Effector memory CD8-positive, alpha-beta T cell (primary cell): ENCODE measurements at regions not wholly inside any gene's neighbourhood (a gene's known extent, or its start where the extent isn't known, plus 50 kb on each side); places are given as distances from the start of the nearest gene placed in this dataset.

ENCODE experiments used
- ATAC-seq: fragments of 150-1000 bp; cut with Tn5 transposase; replicated peaks from 2 replicates; pipeline ENCODE4 v1.10.0; 2021; ENCODE audit warnings: mild to moderate bottlenecking, moderate library complexity
- DNase-seq, 3 experiments: peaks; one replicate each; pipeline ENCODE4 v3.0.0; 2021
- H3K27ac Mint-ChIP-seq, 2 donors: one replicate each; pipeline ENCODE4 v1.8.0; 2022; ENCODE audit warnings: mild to moderate bottlenecking in 2 of 2, mixed read lengths in 2 of 2, moderate library complexity in 2 of 2
- H3K27me3 Mint-ChIP-seq, 2 donors: one replicate each; pipeline ENCODE4 v1.8.0; 2022; ENCODE audit warnings: mixed read lengths in 2 of 2
- H3K36me3 Mint-ChIP-seq: one replicate; pipeline ENCODE4 v1.8.0; 2022; ENCODE audit warnings: mild to moderate bottlenecking, moderate library complexity, mixed read lengths; ENCODE audit not compliant: insufficient read depth
- H3K4me1 Mint-ChIP-seq, 2 donors: one replicate each; pipeline ENCODE4 v1.8.0; 2022; ENCODE audit warnings: low read depth in 2 of 2, mixed read lengths in 2 of 2
- H3K4me3 Mint-ChIP-seq, 2 donors: one replicate each; pipeline ENCODE4 v1.8.0; 2022; ENCODE audit warnings: mild to moderate bottlenecking in 2 of 2, mixed read lengths in 2 of 2, moderate library complexity in 2 of 2
- H3K9me3 Mint-ChIP-seq, 2 donors: one replicate each; pipeline ENCODE4 v1.8.0; 2022; ENCODE audit warnings: mixed read lengths in 2 of 2

DNA sequence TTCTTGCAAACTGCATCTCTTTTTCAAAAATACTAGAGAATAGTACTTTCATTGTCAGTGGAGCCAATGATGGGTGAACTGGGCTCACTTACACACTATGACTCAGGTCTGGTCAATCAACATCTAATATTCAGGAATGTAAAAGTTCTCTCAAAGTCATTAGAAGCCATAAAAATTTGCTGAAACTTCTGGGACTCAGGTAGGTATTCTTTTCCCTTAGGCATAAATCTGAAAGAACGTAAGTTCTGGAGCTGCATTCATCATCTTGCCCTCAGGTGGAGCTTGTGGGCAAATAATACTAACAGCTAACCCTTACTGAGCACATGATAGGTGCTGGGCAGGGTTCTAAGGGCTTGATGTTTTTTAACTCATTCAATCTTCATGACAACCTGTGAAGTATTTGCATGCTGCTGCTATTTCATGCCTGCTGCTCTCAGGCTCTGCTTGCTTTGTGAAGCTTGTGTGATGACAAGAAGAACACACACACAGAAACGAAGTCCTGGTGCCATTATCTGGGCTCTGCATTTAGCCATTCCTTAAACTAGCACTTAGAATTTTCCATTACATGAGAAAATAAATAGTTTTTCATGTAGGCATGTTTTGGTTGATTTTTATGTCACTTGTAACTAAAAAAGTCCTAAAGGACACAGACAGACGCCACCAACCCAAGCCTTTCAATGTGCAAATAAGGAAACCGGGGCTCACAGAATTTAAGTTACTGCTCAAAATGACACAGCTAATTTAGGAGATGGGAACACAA lies 394.2 kb upstream of the LYPLAL1 start:
- ATAC-seq, result no peak

DNA sequence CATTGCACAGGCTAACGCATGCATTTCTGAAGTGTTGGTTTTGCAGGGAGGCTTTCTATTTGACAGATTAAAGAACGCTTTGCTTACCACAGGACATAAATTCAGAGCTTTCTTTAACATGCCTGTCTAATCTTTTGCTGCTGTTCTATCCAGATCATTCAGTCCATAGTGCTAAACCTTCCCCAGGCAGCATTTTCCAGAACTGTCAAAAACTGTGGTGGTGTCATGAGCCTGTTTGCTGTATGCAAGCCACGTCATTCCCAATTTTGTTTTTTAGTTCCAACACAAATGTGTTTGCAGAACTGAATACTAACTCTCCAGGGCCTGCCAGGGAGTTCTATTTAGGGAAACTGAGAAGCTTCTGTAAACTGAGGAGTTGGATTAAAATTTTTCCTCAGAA lies 390.5 kb upstream of the LYPLAL1 start:
- no peaks in the 10 kb centered on the region for H3K4me1 Mint-ChIP-seq
- no peak overlapping the region for H3K27ac Mint-ChIP-seq
- no peak overlapping the region for H3K4me3 Mint-ChIP-seq
- peaks cover 0 to 2% of the 10 kb centered on the region in 2 donors for H3K9me3 Mint-ChIP-seq
- ATAC-seq (no peak), DNase-seq (no peak)
- H3K36me3 Mint-ChIP-seq, result no peaks in the 10 kb centered on the region
- H3K27me3 Mint-ChIP-seq, result no peaks in the 10 kb centered on the region

More for the DNA sequence above, 394.2 kb upstream of the LYPLAL1 start:
- H3K27me3 Mint-ChIP-seq, result no peaks in the 10 kb centered on the region
- H3K4me3 Mint-ChIP-seq, result no peak overlapping the region
- H3K36me3 Mint-ChIP-seq, result no peaks in the 10 kb centered on the region
- DNase-seq, result no peak
- H3K27ac Mint-ChIP-seq, result no peak overlapping the region
- H3K9me3 Mint-ChIP-seq, result peaks cover 0 to 4% of the 10 kb centered on the region in 2 donors
- H3K4me1 Mint-ChIP-seq, result no peaks in the 10 kb centered on the region

DNA sequence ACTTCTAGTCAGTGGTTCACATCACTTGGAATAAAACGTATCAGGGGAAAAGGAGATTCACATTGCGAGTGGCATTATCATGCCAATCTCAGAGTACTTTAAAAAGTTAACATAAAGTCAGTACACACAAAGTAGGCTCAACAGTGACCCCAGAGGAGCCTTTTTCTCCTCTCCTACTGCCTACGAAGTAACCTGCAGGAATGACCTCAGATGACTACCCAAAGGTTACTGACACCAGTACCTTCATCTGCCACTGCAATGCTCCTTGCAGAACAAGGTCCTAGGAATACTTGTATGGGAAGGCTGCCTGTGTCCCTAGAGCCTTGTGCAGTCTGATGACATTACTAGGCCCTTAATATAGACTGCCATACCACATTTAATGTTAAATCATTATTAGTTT lies 389.8 kb upstream of the LYPLAL1 start:
- no peak for DNase-seq
- ATAC-seq, result no peak
- no peaks in the 10 kb centered on the region for H3K36me3 Mint-ChIP-seq
- no peaks in the 10 kb centered on the region for H3K4me1 Mint-ChIP-seq
- no peak overlapping the region for H3K4me3 Mint-ChIP-seq
- peaks cover 0 to 2% of the 10 kb centered on the region in 2 donors for H3K9me3 Mint-ChIP-seq
- H3K27me3 Mint-ChIP-seq, result no peaks in the 10 kb centered on the region
- no peak overlapping the region for H3K27ac Mint-ChIP-seq

DNA sequence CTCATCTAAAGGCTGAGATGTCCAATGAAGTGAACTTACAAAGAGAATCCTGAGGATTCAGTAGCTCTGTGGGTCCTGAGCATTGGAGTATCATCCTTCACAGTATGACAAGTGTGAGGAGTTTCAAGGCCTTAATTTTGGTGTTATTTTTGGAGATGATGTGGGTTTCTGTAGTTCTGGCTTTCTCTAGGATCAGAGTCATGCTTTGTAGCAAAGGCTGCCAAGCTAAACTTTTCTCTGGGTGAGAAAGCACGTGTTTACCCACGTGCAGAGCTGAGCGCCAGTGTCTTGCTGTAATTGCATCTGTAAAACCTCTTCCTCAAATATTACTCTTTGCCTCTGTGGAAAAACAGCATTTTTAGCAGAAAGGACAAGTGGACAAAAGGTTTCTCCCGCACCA lies 387.8 kb upstream of the LYPLAL1 start:
- Mint-ChIP-seq H3K9me3 (peaks cover 5 to 6% of the 10 kb centered on the region in 2 donors), H3K36me3 (no peaks in the 10 kb centered on the region), H3K27ac (no peak overlapping the region), H3K27me3 (no peaks in the 10 kb centered on the region), H3K4me3 (no peak overlapping the region), H3K4me1 (no peaks in the 10 kb centered on the region)
- DNase-seq (no peak), ATAC-seq (no peak)

DNA sequence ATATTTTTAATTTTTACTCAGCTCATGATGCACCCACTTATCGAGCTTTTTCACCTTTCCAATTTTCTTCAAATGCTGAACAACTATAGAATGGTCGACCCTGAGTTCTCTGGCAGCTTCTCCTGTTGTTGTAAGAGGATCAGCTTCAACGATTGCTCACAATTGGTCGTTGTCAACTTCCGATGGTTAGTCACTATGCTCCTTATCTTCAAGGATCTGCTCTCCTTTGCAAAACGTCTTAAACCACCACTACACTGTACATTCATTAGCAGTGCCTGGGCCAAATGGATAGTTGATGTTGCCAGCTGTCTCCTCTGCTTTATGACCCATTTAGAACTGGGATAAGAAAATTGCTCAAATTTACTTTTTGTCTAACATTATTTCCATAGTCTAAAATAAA lies 385.9 kb upstream of the LYPLAL1 start:
- no peaks in the 10 kb centered on the region for H3K36me3 Mint-ChIP-seq
- no peaks in the 10 kb centered on the region for H3K27me3 Mint-ChIP-seq
- H3K27ac Mint-ChIP-seq, result no peak overlapping the region
- no peaks in the 10 kb centered on the region for H3K4me1 Mint-ChIP-seq
- ATAC-seq (no peak), DNase-seq (no peak)
- H3K9me3 Mint-ChIP-seq, result peaks cover 3 to 6% of the 10 kb centered on the region in 2 donors
- H3K4me3 Mint-ChIP-seq, result no peak overlapping the region

DNA sequence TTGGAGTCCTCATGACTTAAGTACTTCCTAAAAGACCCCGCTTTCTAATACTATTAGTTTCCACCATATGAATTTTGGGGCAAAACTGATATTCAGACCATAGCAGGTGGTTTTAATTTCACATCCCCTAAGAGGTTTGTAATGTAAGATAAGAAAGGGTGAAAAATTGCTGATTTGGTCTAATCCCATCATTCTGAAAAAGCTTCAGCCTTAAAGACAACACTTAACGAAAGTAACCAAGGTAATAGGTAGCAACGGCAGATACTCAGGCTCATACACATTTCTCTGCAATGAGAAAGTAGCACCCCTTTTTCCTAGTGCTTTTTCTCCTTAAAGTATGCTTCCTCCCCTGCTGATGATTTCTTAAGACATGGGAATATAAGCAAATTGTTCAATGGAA lies 376.9 kb upstream of the LYPLAL1 start:
- Mint-ChIP-seq H3K9me3 (peaks cover 5 to 18% of the 10 kb centered on the region in 2 donors), H3K27me3 (no peaks in the 10 kb centered on the region), H3K4me3 (no peak overlapping the region), H3K4me1 (no peaks in the 10 kb centered on the region), H3K36me3 (no peaks in the 10 kb centered on the region), H3K27ac (no peak overlapping the region)
- DNase-seq, result no peak
- ATAC-seq, result no peak

DNA sequence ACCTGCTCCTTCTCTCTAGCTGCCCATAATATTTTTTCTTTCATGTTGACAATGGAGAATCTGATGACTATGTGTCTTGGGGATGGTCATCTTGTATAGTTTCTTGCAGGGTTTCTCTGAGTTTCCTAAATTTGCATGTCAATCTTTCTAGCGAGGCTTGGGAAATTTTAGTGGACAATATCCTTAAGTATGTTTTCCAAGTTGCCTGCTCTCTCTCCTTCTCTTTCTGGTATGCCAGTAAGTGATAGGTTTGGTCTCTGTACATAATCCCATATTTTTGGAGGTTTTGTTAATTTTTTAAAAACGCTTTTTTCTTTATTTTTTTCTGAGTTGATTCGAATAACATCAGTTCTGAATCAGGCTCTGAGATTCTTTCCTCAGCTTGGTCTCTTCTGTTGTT lies 370.9 kb upstream of the LYPLAL1 start:
- Mint-ChIP-seq H3K27ac (no peak overlapping the region), H3K27me3 (no peaks in the 10 kb centered on the region), H3K36me3 (no peaks in the 10 kb centered on the region), H3K9me3 (peaks cover 14 to 24% of the 10 kb centered on the region in 2 donors), H3K4me1 (no peaks in the 10 kb centered on the region), H3K4me3 (no peak overlapping the region)
- ATAC-seq, result no peak
- DNase-seq, result no peak

DNA sequence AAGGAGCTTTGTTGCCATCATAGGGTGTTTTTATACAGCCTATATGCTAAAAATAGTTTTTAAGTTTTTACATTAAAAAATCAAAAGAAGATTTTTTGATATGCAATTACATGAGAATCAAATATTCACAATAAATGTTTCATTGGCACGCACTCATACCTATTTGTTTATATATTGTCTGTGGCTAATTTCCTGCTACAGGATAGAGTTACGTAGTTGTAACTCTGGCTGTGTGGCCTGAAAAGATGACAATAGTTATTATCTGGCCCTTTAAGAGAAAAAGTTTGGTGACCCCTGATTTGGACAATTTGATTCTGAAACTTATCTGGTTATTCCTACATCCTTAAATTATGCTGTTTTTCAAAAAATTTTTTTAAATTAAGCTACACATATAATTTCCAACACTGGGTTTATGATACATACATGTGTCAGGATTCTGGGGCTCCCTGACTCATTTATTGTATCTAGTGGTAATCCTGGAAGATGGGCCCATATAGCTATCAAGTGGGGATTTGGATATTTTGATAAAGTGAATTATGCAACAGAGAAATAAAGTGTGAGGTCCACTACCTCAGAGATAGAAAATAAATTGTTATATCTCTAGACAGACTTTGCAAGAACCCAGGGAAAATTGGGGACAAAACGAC lies 370.2 kb upstream of the LYPLAL1 start:
- ATAC-seq (no peak), DNase-seq (no peak)
- no peaks in the 10 kb centered on the region for H3K36me3 Mint-ChIP-seq
- H3K9me3 Mint-ChIP-seq, result peaks cover 18 to 29% of the 10 kb centered on the region in 2 donors
- H3K4me1 Mint-ChIP-seq, result no peaks in the 10 kb centered on the region
- H3K27ac Mint-ChIP-seq, result no peak overlapping the region
- H3K4me3 Mint-ChIP-seq, result no peak overlapping the region
- no peaks in the 10 kb centered on the region for H3K27me3 Mint-ChIP-seq

DNA sequence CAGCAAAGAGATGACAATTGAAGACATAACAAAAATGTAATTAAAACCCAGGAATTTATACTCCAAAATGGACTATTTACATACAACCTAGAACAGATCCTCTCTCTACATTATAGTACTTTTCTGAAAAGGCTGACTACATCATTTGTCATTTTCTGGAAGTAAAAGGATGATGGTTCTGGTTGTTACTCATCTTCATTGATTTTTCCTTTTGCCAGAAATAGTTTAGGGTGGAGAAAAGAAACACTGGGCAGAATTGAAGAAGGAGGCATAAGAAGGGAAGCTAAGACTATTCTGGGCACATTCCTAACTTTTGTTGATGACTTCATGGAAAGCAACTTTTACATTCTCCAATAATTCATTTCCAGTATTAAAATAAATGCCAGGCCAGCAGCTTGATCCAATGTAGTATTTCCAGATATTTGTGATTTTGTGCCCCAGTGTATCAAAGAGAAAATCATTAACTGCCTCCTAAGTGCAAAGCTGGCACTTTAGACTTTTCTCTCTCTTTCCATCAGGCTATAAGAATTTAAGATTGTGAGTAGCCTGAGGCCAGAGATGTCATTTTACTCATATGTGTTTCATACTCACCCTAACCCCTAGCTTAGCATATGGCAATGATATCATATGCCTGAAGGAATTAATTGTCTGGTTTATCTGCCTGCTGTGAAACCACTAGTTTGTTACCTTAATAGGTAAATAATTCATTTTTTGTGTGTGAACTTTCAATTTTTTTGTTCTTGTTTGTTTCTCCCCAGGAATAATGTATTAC lies 369.5 kb upstream of the LYPLAL1 start:
- Mint-ChIP-seq H3K27me3 (no peaks in the 10 kb centered on the region), H3K4me3 (no peak overlapping the region), H3K27ac (no peak overlapping the region), H3K9me3 (peaks cover 19 to 33% of the 10 kb centered on the region in 2 donors), H3K36me3 (no peaks in the 10 kb centered on the region), H3K4me1 (no peaks in the 10 kb centered on the region)
- ATAC-seq (no peak), DNase-seq (no peak)

DNA sequence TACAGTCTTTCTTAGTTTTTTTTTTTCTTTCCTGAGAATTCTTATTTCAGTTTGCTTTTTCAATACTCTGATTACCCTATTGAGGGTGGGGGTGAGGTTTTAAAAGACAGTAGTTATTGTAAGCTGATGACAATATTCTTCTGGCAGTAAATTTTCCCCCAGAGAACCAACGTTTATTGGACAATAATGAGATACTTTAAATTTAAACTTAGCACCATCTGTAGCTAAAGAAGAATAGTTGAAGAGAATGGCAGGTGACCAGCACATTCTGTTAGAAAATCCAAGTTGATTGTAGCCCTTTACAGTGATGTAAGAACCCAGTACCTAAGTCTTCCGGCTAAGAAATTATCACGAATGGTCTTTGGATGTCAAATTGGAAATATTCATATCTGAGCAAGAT lies 364.6 kb upstream of the LYPLAL1 start:
- DNase-seq, result no peak
- Mint-ChIP-seq H3K4me1 (no peaks in the 10 kb centered on the region), H3K4me3 (no peak overlapping the region), H3K36me3 (no peaks in the 10 kb centered on the region), H3K9me3 (peaks cover 7 to 9% of the 10 kb centered on the region in 2 donors), H3K27me3 (no peaks in the 10 kb centered on the region), H3K27ac (no peak overlapping the region)
- ATAC-seq, result no peak

DNA sequence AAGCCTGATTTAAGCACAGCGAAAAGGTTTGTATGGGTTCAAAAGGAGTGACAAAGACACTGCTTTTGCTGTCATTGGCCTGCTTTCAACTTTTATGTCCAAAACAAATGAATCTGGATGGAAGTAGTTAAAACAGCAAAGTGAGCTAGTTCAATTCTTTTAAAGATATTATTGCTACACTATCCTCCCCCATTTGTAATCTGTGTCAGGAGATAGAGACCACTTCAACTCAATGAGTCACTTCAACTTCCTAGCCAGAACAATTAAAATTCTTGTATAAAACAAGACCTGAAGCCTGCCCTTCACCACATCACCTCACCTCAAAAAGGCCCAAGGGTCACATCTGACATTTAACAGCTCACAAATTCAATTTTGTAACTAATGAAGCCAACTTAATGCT lies 364.1 kb upstream of the LYPLAL1 start:
- no peak overlapping the region for H3K27ac Mint-ChIP-seq
- H3K4me3 Mint-ChIP-seq, result no peak overlapping the region
- no peaks in the 10 kb centered on the region for H3K27me3 Mint-ChIP-seq
- no peaks in the 10 kb centered on the region for H3K36me3 Mint-ChIP-seq
- no peaks in the 10 kb centered on the region for H3K4me1 Mint-ChIP-seq
- DNase-seq (no peak), ATAC-seq (no peak)
- H3K9me3 Mint-ChIP-seq, result peaks cover 7 to 9% of the 10 kb centered on the region in 2 donors

DNA sequence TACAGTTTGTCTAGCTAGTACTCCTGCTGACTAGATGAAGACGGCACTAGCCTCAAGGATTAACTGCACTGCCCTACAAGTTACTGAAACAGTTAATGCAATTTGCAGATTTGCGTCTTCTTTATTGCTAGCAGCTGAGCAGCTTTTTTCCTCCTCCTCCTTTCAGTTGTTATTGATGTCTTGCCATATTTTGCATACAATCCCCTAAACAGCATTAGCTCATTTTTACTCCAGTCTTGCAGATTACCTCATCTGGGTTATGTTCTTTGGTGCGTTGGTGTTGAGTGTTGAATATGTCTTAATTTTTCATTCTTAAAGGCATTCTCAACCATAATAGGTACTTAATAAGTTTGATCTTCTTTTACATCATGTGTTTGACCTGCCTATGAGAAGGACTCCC lies 363.4 kb upstream of the LYPLAL1 start:
- H3K27me3 Mint-ChIP-seq, result no peaks in the 10 kb centered on the region
- no peak overlapping the region for H3K4me3 Mint-ChIP-seq
- no peaks in the 10 kb centered on the region for H3K36me3 Mint-ChIP-seq
- H3K9me3 Mint-ChIP-seq, result peaks cover 5 to 9% of the 10 kb centered on the region in 2 donors
- H3K27ac Mint-ChIP-seq, result no peak overlapping the region
- DNase-seq (no peak), ATAC-seq (no peak)
- no peaks in the 10 kb centered on the region for H3K4me1 Mint-ChIP-seq

DNA sequence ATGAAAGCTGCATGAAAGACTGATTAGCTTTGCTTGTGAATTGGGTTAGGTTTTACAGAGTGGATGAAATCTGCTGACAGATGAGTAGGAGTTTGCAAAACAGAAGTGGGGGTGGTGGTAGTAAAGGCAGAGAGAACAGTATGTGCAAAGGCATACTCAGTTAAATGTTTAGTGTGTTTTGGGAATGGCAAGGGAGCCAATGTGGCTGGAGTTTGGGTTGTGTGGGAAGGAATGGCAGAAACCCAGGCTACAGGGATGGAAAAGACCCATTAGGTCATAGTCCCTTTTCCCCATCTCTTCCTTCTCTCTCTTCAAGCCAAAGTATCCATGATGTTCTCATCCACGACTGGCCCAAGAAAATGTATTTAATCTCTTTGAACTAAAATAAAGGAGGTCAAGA lies 362.2 kb upstream of the LYPLAL1 start:
- H3K4me1 Mint-ChIP-seq, result no peaks in the 10 kb centered on the region
- peaks cover 5 to 9% of the 10 kb centered on the region in 2 donors for H3K9me3 Mint-ChIP-seq
- no peaks in the 10 kb centered on the region for H3K27me3 Mint-ChIP-seq
- DNase-seq, result no peak
- no peak overlapping the region for H3K27ac Mint-ChIP-seq
- no peak for ATAC-seq
- H3K4me3 Mint-ChIP-seq, result no peak overlapping the region
- H3K36me3 Mint-ChIP-seq, result no peaks in the 10 kb centered on the region

DNA sequence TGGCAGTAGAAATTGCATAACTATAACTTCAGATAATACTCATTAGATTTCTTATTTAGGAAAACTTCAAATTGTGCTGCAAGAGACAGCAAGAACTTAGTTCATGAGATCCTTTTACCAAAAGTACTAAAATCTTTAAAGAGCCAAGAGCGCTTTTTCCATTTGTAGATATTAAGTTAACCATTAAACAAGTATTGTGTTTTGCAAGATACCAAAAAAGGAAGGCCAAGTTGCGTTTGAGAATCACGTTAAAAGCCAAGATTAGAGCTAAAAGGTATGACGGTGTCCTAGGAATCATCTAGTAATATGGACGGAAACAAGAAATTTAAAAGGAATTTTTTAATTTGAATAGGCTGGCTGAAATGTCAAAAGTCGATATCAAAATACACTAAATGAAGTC lies 361.3 kb upstream of the LYPLAL1 start:
- Mint-ChIP-seq H3K27me3 (no peaks in the 10 kb centered on the region), H3K4me3 (no peak overlapping the region), H3K9me3 (peaks cover 5 to 9% of the 10 kb centered on the region in 2 donors), H3K36me3 (no peaks in the 10 kb centered on the region), H3K4me1 (no peaks in the 10 kb centered on the region), H3K27ac (no peak overlapping the region)
- DNase-seq (no peak), ATAC-seq (no peak)
